HG03575 (cell line): ENCODE measurements at regions not wholly inside any gene's neighbourhood (a gene's known extent, or its start where the extent isn't known, plus 50 kb on each side); places are given as distances from the start of the nearest gene placed in this dataset.

Experiments used
- ATAC-seq: cut with Tn5 transposase; IDR thresholded peaks from one replicate; pipeline ENCODE4 v1.9.1; 2021; ENCODE audit not compliant: unreplicated experiment, insufficient number of reproducible peaks, low FRiP score; ENCODE audit errors: extremely low read depth

GRCh38 chr10:36373424-36374096 is 731.5 kb upstream of the FZD8 start:
- no peak for ATAC-seq

- no peak for ATAC-seq
Observed at GRCh38 chr10:36367362-36367761, 725.3 kb upstream of the FZD8 start.

GRCh38 chr10:36366843-36367242 is 724.7 kb upstream of the FZD8 start:
- no peak for ATAC-seq

- ATAC-seq = no peak
Observed at GRCh38 chr10:36366065-36366464, 724.0 kb upstream of the FZD8 start.

- ATAC-seq = no peak
Observed at GRCh38 chr10:36362257-36362656, 720.2 kb upstream of the FZD8 start.

- ATAC-seq = no peak
Observed at GRCh38 chr10:36358736-36359135, 716.6 kb upstream of the FZD8 start.

- ATAC-seq = no peak
Observed at GRCh38 chr10:36354633-36355032, 712.5 kb upstream of the FZD8 start.

- no peak for ATAC-seq
Observed at GRCh38 chr10:36351159-36351558, 709.1 kb upstream of the FZD8 start.

GRCh38 chr10:36349445-36350078 is 707.5 kb upstream of the FZD8 start:
- ATAC-seq = no peak

- no peak for ATAC-seq
Observed at GRCh38 chr10:36345807-36346206, 703.7 kb upstream of the FZD8 start.

- ATAC-seq = no peak
Observed at GRCh38 chr10:36345175-36345533, 703.1 kb upstream of the FZD8 start.

- ATAC-seq = no peak
Observed at GRCh38 chr10:36344240-36345174, 702.4 kb upstream of the FZD8 start.

GRCh38 chr10:36342781-36343180 is 700.7 kb upstream of the FZD8 start:
- no peak for ATAC-seq

GRCh38 chr10:36341471-36341870 is 699.4 kb upstream of the FZD8 start:
- ATAC-seq = no peak

GRCh38 chr10:36336315-36336714 is 694.2 kb upstream of the FZD8 start:
- ATAC-seq = no peak

- no peak for ATAC-seq
Observed at GRCh38 chr10:36333446-36333845, 691.4 kb upstream of the FZD8 start.

GRCh38 chr10:36332926-36333325 is 690.8 kb upstream of the FZD8 start:
- no peak for ATAC-seq

GRCh38 chr10:36331121-36331520 is 689.0 kb upstream of the FZD8 start:
- ATAC-seq = no peak

GRCh38 chr10:36325815-36326214 is 683.7 kb upstream of the FZD8 start:
- no peak for ATAC-seq

GRCh38 chr10:36324831-36325230 is 682.7 kb upstream of the FZD8 start:
- no peak for ATAC-seq
